ENCODE measurements at regions not wholly inside any gene's neighbourhood (a gene's known extent, or its start where the extent isn't known, plus 50 kb on each side); places are given as distances from the start of the nearest gene placed in this dataset.

DNA sequence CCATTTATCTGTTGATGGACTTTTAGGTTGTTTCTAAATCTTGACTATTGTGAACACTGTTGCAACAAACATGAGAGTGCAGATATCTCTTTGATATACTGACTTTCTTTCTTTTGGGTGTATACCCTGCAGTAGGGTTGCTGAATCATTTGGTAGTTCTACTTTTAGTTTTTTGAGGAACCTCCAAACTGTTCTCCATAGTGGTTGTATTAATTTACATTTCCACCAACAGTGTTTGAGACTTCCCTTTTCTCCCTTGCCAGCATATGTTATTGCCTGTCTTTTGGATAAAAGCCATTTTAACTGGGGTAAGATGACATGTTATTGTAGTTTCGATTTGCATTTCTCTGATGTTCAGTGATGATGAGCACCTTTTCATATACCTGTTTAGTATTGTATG, 330.0 kb downstream of the DDX10 start:
- DNase-seq = peak; percentile 89
- in situ Hi-C loops (cut with MboI; ENCODE audit: low pct_unique_long_range_greater_than_20kb, low sequenced_read_pairs) = no loop called here

DNA sequence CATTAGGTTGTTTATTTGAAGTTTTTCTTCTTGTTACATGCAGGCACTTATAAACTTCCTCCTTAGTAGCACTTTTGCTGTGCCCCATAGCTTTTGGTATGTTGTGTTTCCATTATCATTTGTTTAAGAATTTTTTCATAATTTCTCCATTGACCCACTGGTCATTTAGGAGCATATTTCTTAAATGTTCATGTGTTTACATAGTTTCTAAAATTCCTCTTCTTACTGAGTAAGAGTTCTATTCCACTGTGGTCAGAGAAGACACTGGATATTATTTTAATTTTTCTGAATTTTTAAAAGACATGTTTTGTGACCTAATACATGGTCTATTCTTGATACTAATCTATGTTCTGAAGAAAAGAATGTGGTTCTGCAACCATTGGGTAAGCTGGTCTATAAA, 333.0 kb downstream of the DDX10 start:
- in situ Hi-C loops (cut with MboI; ENCODE audit: low pct_unique_long_range_greater_than_20kb, low sequenced_read_pairs) = no loop called here
- DNase-seq = no peak

DNA sequence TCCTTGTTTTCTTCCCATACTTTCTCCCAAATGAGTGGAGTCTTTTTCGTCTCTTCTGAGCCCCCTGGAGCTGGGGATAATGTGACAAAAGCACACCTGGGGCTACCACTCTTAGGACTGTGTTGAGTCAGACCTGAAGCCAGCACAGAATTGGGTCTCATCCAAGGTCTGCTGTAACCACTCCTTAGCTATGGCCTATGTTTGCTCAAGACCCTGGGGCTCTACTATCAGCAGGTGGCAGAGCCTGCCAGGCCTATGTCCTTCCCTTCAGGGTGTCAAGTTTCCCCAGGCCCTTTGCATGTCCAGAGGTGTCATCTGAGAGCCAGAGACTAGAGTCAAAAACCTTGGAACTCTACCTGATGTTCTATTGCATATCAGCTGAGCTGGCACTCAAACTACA, 335.7 kb downstream of the DDX10 start:
- in situ Hi-C loops (cut with MboI; ENCODE audit: low pct_unique_long_range_greater_than_20kb, low sequenced_read_pairs) = no loop called here
- no peak for DNase-seq

- no peak for DNase-seq
- in situ Hi-C loops (cut with MboI; ENCODE audit: low pct_unique_long_range_greater_than_20kb, low sequenced_read_pairs) = no loop called here
Observed at GRCh38 chr11:109001585-109001984, 336.7 kb downstream of the DDX10 start.

GRCh38 chr11:109012991-109013390, 348.1 kb downstream of the DDX10 start:
- in situ Hi-C loops (cut with MboI; ENCODE audit: low pct_unique_long_range_greater_than_20kb, low sequenced_read_pairs) = no loop called here

GRCh38 chr11:109015283-109015682, 350.4 kb downstream of the DDX10 start:
- DNase-seq = no peak
- in situ Hi-C loops (cut with MboI; ENCODE audit: low pct_unique_long_range_greater_than_20kb, low sequenced_read_pairs) = no loop called here

More at GRCh38 chr11:109012991-109013390, 348.1 kb downstream of the DDX10 start:
- no peak for DNase-seq

- no peak for DNase-seq
- in situ Hi-C loops (cut with MboI; ENCODE audit: low pct_unique_long_range_greater_than_20kb, low sequenced_read_pairs) = no loop called here
Observed at GRCh38 chr11:109016724-109017123, 351.9 kb downstream of the DDX10 start.

GRCh38 chr11:109017489-109017888, 352.6 kb downstream of the DDX10 start:
- no peak for DNase-seq
- in situ Hi-C loops (cut with MboI; ENCODE audit: low pct_unique_long_range_greater_than_20kb, low sequenced_read_pairs) = no loop called here

DNA sequence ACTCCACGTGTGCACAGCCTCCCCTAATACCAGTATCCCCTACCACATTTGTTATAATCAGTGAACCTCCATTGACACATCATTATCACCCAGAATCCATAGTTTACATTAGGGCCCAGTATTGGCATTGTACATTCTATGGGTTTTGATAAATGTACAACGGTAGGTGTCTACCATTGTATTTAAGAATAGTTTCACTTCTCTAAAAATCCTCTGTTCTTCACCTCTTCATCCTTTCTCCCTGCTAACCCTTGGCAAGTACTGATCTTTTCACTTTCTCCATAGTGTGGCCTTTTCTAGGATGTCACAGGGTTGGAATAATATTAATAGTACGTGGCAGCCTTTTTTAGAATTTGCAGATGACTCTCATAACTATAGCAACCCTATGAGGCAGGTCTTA, 353.8 kb downstream of the DDX10 start:
- in situ Hi-C loops (cut with MboI; ENCODE audit: low pct_unique_long_range_greater_than_20kb, low sequenced_read_pairs) = no loop called here
- no peak for DNase-seq

GRCh38 chr11:109019342-109019936, 354.6 kb downstream of the DDX10 start:
- no peak for DNase-seq
- in situ Hi-C loops (cut with MboI; ENCODE audit: low pct_unique_long_range_greater_than_20kb, low sequenced_read_pairs) = no loop called here

DNA sequence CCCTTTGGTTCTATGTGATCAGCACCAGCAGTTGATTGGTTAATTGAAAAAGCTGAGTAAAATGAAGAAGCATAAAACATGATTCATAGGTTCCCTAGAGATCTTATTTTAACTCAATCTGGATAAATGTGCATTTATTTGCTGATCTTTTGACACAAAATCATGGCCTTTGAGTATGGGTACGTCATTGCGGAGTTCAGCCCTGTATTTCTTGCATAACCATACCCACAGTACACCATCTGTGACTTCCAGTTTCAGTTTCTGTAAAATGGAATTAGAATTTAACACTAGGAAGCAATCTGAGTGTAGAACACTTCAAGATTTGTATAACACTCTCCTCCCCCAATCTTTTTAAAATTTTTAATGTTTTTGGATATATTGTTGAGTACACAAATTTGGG, 358.2 kb downstream of the DDX10 start:
- DNase-seq = no peak
- in situ Hi-C loops (cut with MboI; ENCODE audit: low pct_unique_long_range_greater_than_20kb, low sequenced_read_pairs) = no loop called here

DNA sequence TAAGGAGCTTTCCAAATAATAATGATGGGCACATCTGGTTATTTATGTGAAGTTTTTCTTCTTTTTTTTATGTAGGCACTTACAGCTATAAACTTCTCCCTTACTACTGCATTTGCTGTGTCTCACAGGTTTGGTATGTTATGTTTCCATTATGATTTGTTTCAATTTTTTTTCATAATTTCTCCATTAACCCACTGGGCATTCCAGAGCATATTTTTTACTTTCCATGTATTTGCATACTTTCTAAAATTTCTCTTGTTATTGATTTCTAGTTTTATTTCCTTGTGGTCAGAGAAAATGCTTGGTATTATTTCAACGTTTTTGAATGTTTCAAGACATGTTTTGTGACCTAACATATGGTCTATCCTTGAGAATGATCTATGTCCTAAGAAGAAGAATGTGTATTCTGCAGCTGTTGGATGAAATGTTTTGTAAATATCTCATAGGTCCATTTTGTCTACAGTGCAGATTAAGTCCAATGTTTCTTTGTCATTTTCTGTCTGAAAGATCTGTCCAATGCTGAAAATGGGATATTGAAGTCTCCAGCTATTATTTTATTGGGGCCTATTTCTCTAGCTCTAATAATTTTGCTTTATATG, 362.1 kb downstream of the DDX10 start:
- DNase-seq = no peak
- in situ Hi-C loops (cut with MboI; ENCODE audit: low pct_unique_long_range_greater_than_20kb, low sequenced_read_pairs) = no loop called here

GRCh38 chr11:109027851-109028250, 363.0 kb downstream of the DDX10 start:
- no peak for DNase-seq
- in situ Hi-C loops (cut with MboI; ENCODE audit: low pct_unique_long_range_greater_than_20kb, low sequenced_read_pairs) = no loop called here

DNA sequence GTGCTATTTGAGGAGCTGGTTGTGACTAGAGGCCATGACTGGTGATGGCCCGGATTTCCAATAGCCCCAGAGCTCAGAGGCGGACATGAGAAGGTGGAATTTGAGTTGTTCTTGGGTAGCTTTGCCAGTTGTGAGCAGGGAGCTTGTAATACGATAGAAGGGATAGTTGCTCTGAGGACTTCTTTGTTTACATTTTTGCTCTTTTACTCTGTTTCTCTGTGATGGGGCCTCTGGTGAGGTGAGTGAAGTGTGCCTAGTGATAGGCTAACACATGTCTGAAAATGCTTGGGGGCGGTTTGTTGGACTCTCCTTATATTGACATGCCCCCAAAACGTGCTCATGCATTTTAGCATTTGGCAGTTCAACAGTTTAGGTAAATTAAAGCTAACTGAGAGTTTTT, 365.1 kb downstream of the DDX10 start:
- in situ Hi-C loops (cut with MboI; ENCODE audit: low pct_unique_long_range_greater_than_20kb, low sequenced_read_pairs) = no loop called here
- no peak for DNase-seq

DNA sequence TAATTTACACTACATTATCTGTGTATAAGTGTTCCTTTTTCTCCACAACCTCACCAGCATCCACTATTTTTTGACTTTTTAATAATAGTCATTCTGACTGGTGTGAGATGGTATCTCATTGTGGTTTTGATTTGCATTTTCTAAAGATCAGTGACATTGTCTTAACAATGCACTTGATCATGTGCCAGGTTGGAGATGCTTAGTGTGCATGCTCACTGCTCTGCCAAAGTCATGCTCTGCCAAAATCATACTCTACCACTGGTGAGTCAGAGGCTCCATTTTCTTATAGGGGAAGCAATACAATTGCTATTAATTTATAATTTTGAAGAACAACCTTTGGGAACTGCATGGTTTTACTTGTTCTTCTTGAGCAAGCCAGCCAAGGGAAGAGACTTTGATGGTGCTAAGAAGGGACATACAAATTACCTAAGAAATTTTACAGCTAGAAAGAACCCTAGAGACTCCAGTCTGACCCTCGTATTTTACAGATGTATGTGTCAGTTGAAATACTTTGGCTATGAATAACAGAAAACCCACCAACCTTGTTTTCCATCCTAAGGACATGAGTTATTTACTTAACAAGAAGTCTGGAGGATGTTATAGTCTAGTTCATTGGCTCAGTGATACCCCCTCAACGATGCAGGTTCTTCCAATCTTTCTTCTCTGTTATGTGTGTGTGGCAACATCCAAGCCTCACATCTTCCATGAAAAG, 368.9 kb downstream of the DDX10 start:
- in situ Hi-C loops (cut with MboI; ENCODE audit: low pct_unique_long_range_greater_than_20kb, low sequenced_read_pairs) = no loop called here
- no peak for DNase-seq

DNA sequence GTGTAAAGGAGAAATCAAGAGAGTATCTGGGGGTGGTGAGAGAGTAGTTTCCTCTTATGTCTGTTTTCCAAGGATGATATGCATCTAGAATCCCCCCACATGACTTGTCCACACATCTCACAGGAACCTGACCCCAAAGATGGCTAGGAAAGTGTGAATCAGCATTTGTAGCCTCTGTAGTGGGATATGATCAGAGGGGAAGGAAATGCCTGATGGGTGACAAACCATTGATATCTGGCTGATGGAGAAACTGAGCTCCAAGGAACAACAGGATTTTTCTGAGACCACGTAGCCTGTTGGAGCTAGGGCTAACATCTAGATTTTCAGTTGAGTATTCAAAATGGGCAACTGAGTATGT, 369.4 kb downstream of the DDX10 start:
- in situ Hi-C loops (cut with MboI; ENCODE audit: low pct_unique_long_range_greater_than_20kb, low sequenced_read_pairs) = no loop called here
- DNase-seq = no peak

DNA sequence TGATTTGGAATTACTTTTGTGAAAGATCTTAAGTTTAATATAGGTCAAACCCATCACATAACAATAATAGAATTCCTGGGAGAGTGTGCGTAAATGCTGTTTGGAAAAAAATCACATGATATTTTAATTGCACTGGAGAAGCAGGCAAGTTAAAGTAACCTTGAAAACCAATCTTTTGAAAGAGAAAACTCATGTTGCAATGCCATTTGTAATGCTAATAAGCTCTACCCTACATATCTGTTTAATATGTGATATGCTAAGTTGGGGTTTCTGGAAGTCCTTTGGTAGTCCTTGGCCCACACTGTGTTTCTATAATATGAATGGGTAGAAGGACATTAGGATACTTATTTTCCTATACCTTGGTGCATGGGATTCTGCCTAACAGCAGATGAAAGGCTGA, 370.4 kb downstream of the DDX10 start:
- in situ Hi-C loops (cut with MboI; ENCODE audit: low pct_unique_long_range_greater_than_20kb, low sequenced_read_pairs) = no loop called here
- no peak for DNase-seq

DNA sequence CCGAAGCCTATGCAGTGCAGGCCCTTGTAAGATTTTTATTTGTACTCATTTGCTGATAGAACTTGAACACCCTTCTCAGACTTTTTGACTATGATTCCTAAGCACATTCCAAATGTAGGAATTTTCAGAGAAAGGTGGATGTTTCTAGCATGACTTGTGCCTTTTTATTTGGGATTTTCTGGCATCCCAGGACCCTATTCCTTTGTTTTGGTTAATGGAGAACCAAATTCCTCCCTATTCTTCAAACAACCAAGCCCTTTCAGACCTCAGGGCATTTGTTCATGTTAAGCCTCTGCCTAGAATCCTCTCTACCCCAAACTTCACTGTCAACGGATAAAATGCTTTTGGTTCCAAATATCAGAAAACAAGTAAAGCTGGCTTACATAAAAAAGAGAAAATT, 371.1 kb downstream of the DDX10 start:
- in situ Hi-C loops (cut with MboI; ENCODE audit: low pct_unique_long_range_greater_than_20kb, low sequenced_read_pairs) = no loop called here
- no peak for DNase-seq

GRCh38 chr11:109037856-109038780, 373.2 kb downstream of the DDX10 start:
- in situ Hi-C loops (cut with MboI; ENCODE audit: low pct_unique_long_range_greater_than_20kb, low sequenced_read_pairs) = no loop called here

GRCh38 chr11:109039611-109040010, 374.7 kb downstream of the DDX10 start:
- no peak for DNase-seq
- in situ Hi-C loops (cut with MboI; ENCODE audit: low pct_unique_long_range_greater_than_20kb, low sequenced_read_pairs) = no loop called here

More at GRCh38 chr11:109037856-109038780, 373.2 kb downstream of the DDX10 start:
- DNase-seq = no peak

Data from KBM-7 (cell line).